Uterus (tissue), 3 donors: ENCODE measurements at regions not wholly inside any gene's neighbourhood (a gene's known extent, or its start where the extent isn't known, plus 50 kb on each side); places are given as distances from the start of the nearest gene placed in this dataset.

Experiments used
- DNase-seq, 2 donors: peaks; one replicate each; pipeline ENCODE4 v3.0.0-alpha.2; 2019 to 2020
- H3K27ac ChIP-seq, 2 donors: fragments of 200-600 bp; sonication (generic); 1 replicate in 1 of 2; 2 replicates in 1 of 2; pipeline ENCODE4 v1.5.1; 2016 to 2018
- H3K27me3 ChIP-seq, 2 donors: fragments of 200-600 bp; sonication (generic); one replicate each; pipeline ENCODE4 v1.5.1; 2018 to 2019; ENCODE audit warnings: control low read depth in 1 of 2
- H3K36me3 ChIP-seq, 2 donors: fragments of 200-600 bp; sonication (generic); one replicate each; pipeline ENCODE4 v1.5.1; 2019; ENCODE audit warnings: control low read depth in 1 of 2
- H3K4me1 ChIP-seq, 2 donors: fragments of 200-600 bp; sonication (generic); one replicate each; pipeline ENCODE4 v1.5.1; 2018 to 2019; ENCODE audit warnings: control low read depth in 1 of 2
- H3K4me3 ChIP-seq, 2 donors: fragments of 200-600 bp; sonication (generic); 1 replicate in 1 of 2; 2 replicates in 1 of 2; pipeline ENCODE4 v1.5.1; 2018 to 2019; ENCODE audit warnings: mild to moderate bottlenecking in 1 of 2
- H3K9me3 ChIP-seq, 2 donors: fragments of 200-600 bp; sonication (generic); one replicate each; pipeline ENCODE4 v1.5.1; 2019; ENCODE audit warnings: control low read depth in 1 of 2
- CTCF ChIP-seq, 4 experiments: fragments of 200-600 bp in 2 of 4; fragments of 450-650 bp in 2 of 4; sonication (generic) in 2 of 4; IDR thresholded peaks; one replicate each; pipeline ENCODE4 v1.5.1; 2016 to 2019; ENCODE audit warnings: antibody characterized with exemption in 4 of 4, mild to moderate bottlenecking in 2 of 4, moderate library complexity in 1 of 4
- POLR2A ChIP-seq, 2 donors: fragments of 450-650 bp; IDR thresholded peaks; one replicate each; pipeline ENCODE4 v1.6.1; 2016; ENCODE audit warnings: antibody characterized with exemption in 2 of 2, mild to moderate bottlenecking in 1 of 2, moderate library complexity in 1 of 2
- intact Hi-C: fragments of 100-400 bp; cut with DNase I; formaldehyde crosslinking; loops from one replicate; pipeline ENCODE4 v1.15.1; 2023; ENCODE audit warnings: low total_unique reads
- donor health status: DM: yes; HTN: yes; CAD: no.

- no peak for TF ChIP-seq CTCF (IDR thresholded peaks at IDR 0.05)
- TF ChIP-seq POLR2A (IDR thresholded peaks at IDR 0.05) = no peak
- Histone ChIP-seq H3K4me3 (no peak overlapping the region), H3K36me3 (no peaks in the 10 kb centered on the region), H3K27ac (no peak overlapping the region), H3K9me3 (no peaks in the 10 kb centered on the region), H3K27me3 (no peaks in the 10 kb centered on the region), H3K4me1 (no peaks in the 10 kb centered on the region)
- intact Hi-C loops = no loop called here
- no peak for DNase-seq
These were observed 77.5 kb upstream of the CLMP start for GRCh38 chr11:123272565-123272964.

GRCh38 chr11:123268156-123268555 is 73.1 kb upstream of the CLMP start:
- H3K4me1 ChIP-seq = no peaks in the 10 kb centered on the region
- DNase-seq = no peak
- H3K4me3 ChIP-seq = no peak overlapping the region
- H3K27ac ChIP-seq = no peak overlapping the region
- H3K9me3 ChIP-seq = no peaks in the 10 kb centered on the region
- no peaks in the 10 kb centered on the region for H3K36me3 ChIP-seq
- no peak for TF ChIP-seq POLR2A (IDR thresholded peaks at IDR 0.05)
- TF ChIP-seq CTCF (IDR thresholded peaks at IDR 0.05) = no peak
- intact Hi-C loops = no loop called here
- peaks cover 0 to 3% of the 10 kb centered on the region in 2 donors for H3K27me3 ChIP-seq

- Histone ChIP-seq H3K4me1 (no peaks in the 10 kb centered on the region), H3K36me3 (no peaks in the 10 kb centered on the region), H3K27ac (no peak overlapping the region), H3K27me3 (peaks cover 0 to 3% of the 10 kb centered on the region in 2 donors), H3K4me3 (no peak overlapping the region), H3K9me3 (no peaks in the 10 kb centered on the region)
- TF ChIP-seq POLR2A (IDR thresholded peaks at IDR 0.05) (no peak), CTCF (IDR thresholded peaks at IDR 0.05) (no peak)
- DNase-seq = no peak
- intact Hi-C loops = no loop called here
These were observed 70.9 kb upstream of the CLMP start for GRCh38 chr11:123265951-123266350.

- Histone ChIP-seq H3K9me3 (no peaks in the 10 kb centered on the region), H3K4me1 (no peaks in the 10 kb centered on the region), H3K4me3 (no peak overlapping the region), H3K27ac (no peak overlapping the region), H3K36me3 (no peaks in the 10 kb centered on the region), H3K27me3 (peaks cover 0 to 3% of the 10 kb centered on the region in 2 donors)
- no peak for DNase-seq
- TF ChIP-seq POLR2A (IDR thresholded peaks at IDR 0.05) = no peak
- no peak for TF ChIP-seq CTCF (IDR thresholded peaks at IDR 0.05)
- intact Hi-C loops = no loop called here
These were observed 69.4 kb upstream of the CLMP start for GRCh38 chr11:123264431-123264780.

GRCh38 chr11:123261345-123262106 is 66.5 kb upstream of the CLMP start:
- Histone ChIP-seq H3K27ac (no peak overlapping the region), H3K4me3 (peak overlapping the region in 1 of 2 donors; percentile 16), H3K4me1 (no peaks in the 10 kb centered on the region), H3K27me3 (peaks cover 0 to 3% of the 10 kb centered on the region in 2 donors), H3K9me3 (no peaks in the 10 kb centered on the region), H3K36me3 (no peaks in the 10 kb centered on the region)
- intact Hi-C loops = no loop called here
- DNase-seq = peak; percentile 64 to 76
- TF ChIP-seq CTCF (IDR thresholded peaks at IDR 0.05) (peak; percentile 66 to 83 (median 74)), POLR2A (IDR thresholded peaks at IDR 0.05) (no peak)
